ENCODE measurements at regions not wholly inside any gene's neighbourhood (a gene's known extent, or its start where the extent isn't known, plus 50 kb on each side); places are given as distances from the start of the nearest gene placed in this dataset.

GRCh38 chr1:176341656-176342055 is 121.3 kb upstream of the PAPPA2 start:
- no peaks in the 10 kb centered on the region for H3K36me3 ChIP-seq (replicated peaks in 1 of 2)
- 70 to 76% (median 72%) methylated on average over 3 of the region's 3 CpGs for WGBS, 4 donors
- no peaks in the 10 kb centered on the region for H3K27me3 ChIP-seq
- H3K4me1 ChIP-seq (replicated peaks in 1 of 2): no peaks in the 10 kb centered on the region
- H3K9me3 ChIP-seq (replicated peaks in 1 of 3): peaks cover 0 to 13% (median 0%) of the 10 kb centered on the region in 3 donors
- TF ChIP-seq POLR2A (IDR thresholded peaks at IDR 0.05): no peak
- TF ChIP-seq, protein P1, sequence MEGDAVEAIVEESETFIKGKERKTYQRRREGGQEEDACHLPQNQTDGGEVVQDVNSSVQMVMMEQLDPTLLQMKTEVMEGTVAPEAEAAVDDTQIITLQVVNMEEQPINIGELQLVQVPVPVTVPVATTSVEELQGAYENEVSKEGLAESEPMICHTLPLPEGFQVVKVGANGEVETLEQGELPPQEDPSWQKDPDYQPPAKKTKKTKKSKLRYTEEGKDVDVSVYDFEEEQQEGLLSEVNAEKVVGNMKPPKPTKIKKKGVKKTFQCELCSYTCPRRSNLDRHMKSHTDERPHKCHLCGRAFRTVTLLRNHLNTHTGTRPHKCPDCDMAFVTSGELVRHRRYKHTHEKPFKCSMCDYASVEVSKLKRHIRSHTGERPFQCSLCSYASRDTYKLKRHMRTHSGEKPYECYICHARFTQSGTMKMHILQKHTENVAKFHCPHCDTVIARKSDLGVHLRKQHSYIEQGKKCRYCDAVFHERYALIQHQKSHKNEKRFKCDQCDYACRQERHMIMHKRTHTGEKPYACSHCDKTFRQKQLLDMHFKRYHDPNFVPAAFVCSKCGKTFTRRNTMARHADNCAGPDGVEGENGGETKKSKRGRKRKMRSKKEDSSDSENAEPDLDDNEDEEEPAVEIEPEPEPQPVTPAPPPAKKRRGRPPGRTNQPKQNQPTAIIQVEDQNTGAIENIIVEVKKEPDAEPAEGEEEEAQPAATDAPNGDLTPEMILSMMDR (IDR thresholded peaks at IDR 0.05): no peak
- no peak overlapping the region for H3K27ac ChIP-seq
- no peak overlapping the region for H3K4me3 ChIP-seq
- intact Hi-C loops (cut with DNase I): no loop called here
- no peak for DNase-seq

DNA sequence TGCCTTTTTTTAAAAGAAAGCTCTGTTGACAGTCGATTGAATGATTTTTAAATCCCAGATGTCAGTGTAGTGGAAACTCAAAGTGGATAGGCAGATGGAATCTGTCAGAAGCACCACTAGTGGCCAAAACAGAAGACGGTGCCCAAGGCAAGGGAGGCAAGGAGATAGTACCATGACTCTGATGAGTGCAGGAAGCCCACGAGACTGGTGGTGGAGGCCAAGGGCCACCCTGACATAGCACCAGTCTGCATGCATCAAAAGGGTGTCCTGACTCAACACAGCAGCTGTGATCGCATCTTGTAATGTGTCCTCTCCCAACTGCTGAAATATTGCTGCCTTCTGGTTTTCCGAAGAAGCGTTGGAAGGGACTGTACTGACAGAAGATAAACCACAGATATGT is 124.1 kb upstream of the PAPPA2 start:
- TF ChIP-seq, protein P1 (IDR thresholded peaks at IDR 0.05): no peak
- TF ChIP-seq POLR2A (IDR thresholded peaks at IDR 0.05): no peak
- intact Hi-C loops (cut with DNase I): no loop called here
- Histone ChIP-seq H3K36me3 (replicated peaks in 1 of 2) (no peaks in the 10 kb centered on the region), H3K9me3 (replicated peaks in 1 of 3) (no peaks in the 10 kb centered on the region), H3K4me3 (no peak overlapping the region), H3K27ac (no peak overlapping the region), H3K4me1 (replicated peaks in 1 of 2) (no peaks in the 10 kb centered on the region), H3K27me3 (no peaks in the 10 kb centered on the region)
- DNase-seq: no peak
- 72 to 82% (median 76%) methylated on average over 6 of the region's 6 CpGs for WGBS, 4 donors

GRCh38 chr1:176330782-176331181 is 123.7 kb upstream of the COP1 start:
- H3K9me3 ChIP-seq (replicated peaks in 1 of 3): no peaks in the 10 kb centered on the region
- intact Hi-C loops (cut with DNase I): no loop called here
- no peak for TF ChIP-seq POLR2A (IDR thresholded peaks at IDR 0.05)
- TF ChIP-seq, protein P1 (IDR thresholded peaks at IDR 0.05): no peak
- no peaks in the 10 kb centered on the region for H3K27me3 ChIP-seq
- no peak overlapping the region for H3K4me3 ChIP-seq
- no peak for DNase-seq
- H3K27ac ChIP-seq: no peak overlapping the region
- no peaks in the 10 kb centered on the region for H3K4me1 ChIP-seq (replicated peaks in 1 of 2)
- 14 to 28% (median 22%) methylated on average over 3 of the region's 3 CpGs for WGBS, 4 donors
- no peaks in the 10 kb centered on the region for H3K36me3 ChIP-seq (replicated peaks in 1 of 2)

GRCh38 chr1:176325664-176326063 is 118.6 kb upstream of the COP1 start:
- H3K27ac ChIP-seq: no peak overlapping the region
- 81 to 100% (median 90%) methylated on average over 1 of the region's 1 CpG for WGBS, 4 donors
- no peak overlapping the region for H3K4me3 ChIP-seq
- H3K36me3 ChIP-seq (replicated peaks in 1 of 2): no peaks in the 10 kb centered on the region
- TF ChIP-seq, protein P1 (IDR thresholded peaks at IDR 0.05): no peak
- TF ChIP-seq POLR2A (IDR thresholded peaks at IDR 0.05): no peak
- H3K9me3 ChIP-seq (replicated peaks in 1 of 3): no peaks in the 10 kb centered on the region
- no peak for DNase-seq
- intact Hi-C loops (cut with DNase I): no loop called here
- no peaks in the 10 kb centered on the region for H3K4me1 ChIP-seq (replicated peaks in 1 of 2)
- H3K27me3 ChIP-seq: no peaks in the 10 kb centered on the region
